ENCODE measurements at regions not wholly inside any gene's neighbourhood (a gene's known extent, or its start where the extent isn't known, plus 50 kb on each side); places are given as distances from the start of the nearest gene placed in this dataset.

DNA sequence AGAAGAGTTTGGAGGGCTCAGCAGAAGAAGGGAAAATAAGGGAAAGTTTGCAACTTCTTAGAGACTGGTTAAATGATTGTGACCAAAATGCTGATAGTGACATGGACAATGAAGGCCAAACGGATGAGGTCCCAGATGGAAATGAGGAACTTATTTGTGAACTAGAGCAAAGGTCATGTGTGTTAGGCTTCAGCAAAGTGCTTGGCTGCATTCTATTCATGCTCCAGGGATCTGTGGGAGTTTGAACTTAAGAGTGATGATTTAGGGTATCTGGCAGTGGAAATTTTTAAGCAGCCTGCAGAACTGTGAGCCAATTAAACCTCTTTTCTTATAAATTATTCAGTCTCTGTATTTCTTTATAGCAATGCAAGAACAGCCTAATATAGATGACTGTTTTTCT, 88.9 kb upstream of the ARHGAP5 start:
- no TSS peak for BruUV-seq (replicated peaks)
- TF ChIP-seq CTCF (IDR thresholded peaks at IDR 0.05; ENCODE audit: insufficient read depth in 1 of 2, low read depth in 1 of 2, low read length in 1 of 2, severe bottlenecking in 1 of 2, unreplicated experiment in 1 of 2), result no peak
- H3K27ac Mint-ChIP-seq (ENCODE audit: unreplicated experiment), result no peak overlapping the region
- intact Hi-C loops (cut with micrococcal nuclease; ENCODE audit: unreplicated experiment), result no loop called here
- H3K27me3 ChIP-seq (replicated peaks; ENCODE audit: control insufficient read depth, insufficient read depth, low read length), result no peaks in the 10 kb centered on the region
- no peak for DNase-seq
- H3K4me1 Mint-ChIP-seq (ENCODE audit: low read depth, unreplicated experiment), result peaks cover 9% of the 10 kb centered on the region
- H3K27me3 Mint-ChIP-seq (ENCODE audit: insufficient read depth, unreplicated experiment), result no peaks in the 10 kb centered on the region
- H3K4me3 Mint-ChIP-seq (ENCODE audit: unreplicated experiment), result no peak overlapping the region
- CTCF ChIA-PET, result no interaction called here
- H3K4me1 ChIP-seq, result no peaks in the 10 kb centered on the region; the same call in 1 of the 2 replicates
- peaks cover 4% of the 10 kb centered on the region; the same call in 1 of the 2 replicates for H3K9me3 ChIP-seq
- H3K9me3 Mint-ChIP-seq (ENCODE audit: unreplicated experiment), result peaks cover 24% of the 10 kb centered on the region
- no peaks in the 10 kb centered on the region for H3K36me3 ChIP-seq (ENCODE audit: control insufficient read depth, insufficient read depth, low read length)
- H3K36me3 Mint-ChIP-seq (ENCODE audit: insufficient read depth, unreplicated experiment), result no peaks in the 10 kb centered on the region
- POLR2A ChIA-PET, result no interaction called here
- no peak overlapping the region for H3K4me3 ChIP-seq (ENCODE audit: low read depth, low read length)

- CTCF ChIA-PET, result no interaction called here
- H3K36me3 Mint-ChIP-seq (ENCODE audit: insufficient read depth, unreplicated experiment), result no peaks in the 10 kb centered on the region
- Histone ChIP-seq H3K27me3 (replicated peaks; ENCODE audit: control insufficient read depth, insufficient read depth, low read length) (no peaks in the 10 kb centered on the region), H3K9me3 (0 out of 2 replicates have a peak, but pooled peaks cover 4% of the 10 kb centered on the region), H3K36me3 (ENCODE audit: control insufficient read depth, insufficient read depth, low read length) (no peaks in the 10 kb centered on the region), H3K4me3 (ENCODE audit: low read depth, low read length) (no peak overlapping the region), H3K4me1 (peaks cover 19% of the 10 kb centered on the region)
- H3K9me3 Mint-ChIP-seq (ENCODE audit: unreplicated experiment), result peaks cover 19% of the 10 kb centered on the region
- H3K27me3 Mint-ChIP-seq (ENCODE audit: insufficient read depth, unreplicated experiment), result no peaks in the 10 kb centered on the region
- no peak overlapping the region for H3K27ac Mint-ChIP-seq (ENCODE audit: unreplicated experiment)
- POLR2A ChIA-PET, result no interaction called here
- no peak for TF ChIP-seq CTCF (IDR thresholded peaks at IDR 0.05; ENCODE audit: insufficient read depth in 1 of 2, low read depth in 1 of 2, low read length in 1 of 2, severe bottlenecking in 1 of 2, unreplicated experiment in 1 of 2)
- DNase-seq, result no peak
- intact Hi-C loops (cut with micrococcal nuclease; ENCODE audit: unreplicated experiment), result no loop called here
- H3K4me1 Mint-ChIP-seq (ENCODE audit: low read depth, unreplicated experiment), result peaks cover 26% of the 10 kb centered on the region
- BruUV-seq (replicated peaks), result no TSS peak
- no peak overlapping the region for H3K4me3 Mint-ChIP-seq (ENCODE audit: unreplicated experiment)
Measured at GRCh38 chr14:31990183-31990857, 86.8 kb upstream of the ARHGAP5 start.

DNA sequence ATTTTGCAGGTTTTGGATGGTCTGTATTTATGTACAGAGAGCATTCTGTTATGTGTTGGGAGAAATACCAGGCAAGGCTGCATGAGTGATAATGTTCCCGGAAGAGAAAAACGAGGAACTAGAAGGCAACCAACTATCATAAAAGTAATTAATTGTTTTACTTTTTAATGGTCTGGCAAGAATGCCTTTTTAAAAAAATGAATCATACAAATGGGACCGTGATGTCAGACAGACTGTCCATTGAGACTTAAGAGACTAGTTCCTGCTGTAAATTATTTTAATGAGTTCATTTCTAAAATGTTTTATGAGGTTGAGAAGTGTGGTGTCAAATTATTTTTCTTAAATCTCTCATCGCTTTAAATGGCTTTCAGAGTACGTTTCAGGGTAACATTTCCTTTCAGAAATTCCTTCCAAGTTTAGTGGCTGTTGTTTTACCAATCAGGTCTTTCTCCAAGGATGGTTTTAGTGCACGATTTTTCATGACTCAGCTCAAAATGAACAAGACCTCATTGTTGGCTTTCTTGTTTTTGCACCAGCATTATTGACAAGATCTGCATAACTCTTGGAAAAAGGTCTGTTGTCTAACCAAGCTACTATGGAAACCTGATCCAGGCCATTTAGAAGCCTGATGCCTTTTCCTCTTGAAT, 86.1 kb upstream of the ARHGAP5 start:
- Histone ChIP-seq H3K27me3 (replicated peaks; ENCODE audit: control insufficient read depth, insufficient read depth, low read length) (no peaks in the 10 kb centered on the region), H3K4me1 (peaks cover 19% of the 10 kb centered on the region), H3K9me3 (0 out of 2 replicates have a peak, but pooled peaks cover 4% of the 10 kb centered on the region), H3K4me3 (ENCODE audit: low read depth, low read length) (no peak overlapping the region), H3K36me3 (ENCODE audit: control insufficient read depth, insufficient read depth, low read length) (no peaks in the 10 kb centered on the region)
- BruUV-seq (replicated peaks), result no TSS peak
- no peaks in the 10 kb centered on the region for H3K27me3 Mint-ChIP-seq (ENCODE audit: insufficient read depth, unreplicated experiment)
- ChIA-PET CTCF (no interaction called here), POLR2A (no interaction called here)
- peaks cover 12% of the 10 kb centered on the region for H3K9me3 Mint-ChIP-seq (ENCODE audit: unreplicated experiment)
- no peaks in the 10 kb centered on the region for H3K36me3 Mint-ChIP-seq (ENCODE audit: insufficient read depth, unreplicated experiment)
- H3K4me3 Mint-ChIP-seq (ENCODE audit: unreplicated experiment), result no peak overlapping the region
- peaks cover 30% of the 10 kb centered on the region for H3K4me1 Mint-ChIP-seq (ENCODE audit: low read depth, unreplicated experiment)
- H3K27ac Mint-ChIP-seq (ENCODE audit: unreplicated experiment), result no peak overlapping the region
- DNase-seq, result no peak
- TF ChIP-seq CTCF (IDR thresholded peaks at IDR 0.05; ENCODE audit: insufficient read depth in 1 of 2, low read depth in 1 of 2, low read length in 1 of 2, severe bottlenecking in 1 of 2, unreplicated experiment in 1 of 2), result no peak
- intact Hi-C loops (cut with micrococcal nuclease; ENCODE audit: unreplicated experiment), result no loop called here

All from Caco-2 (cell line).